NCI-H1930 (cell line): ENCODE measurements at regions not wholly inside any gene's neighbourhood (a gene's known extent, or its start where the extent isn't known, plus 50 kb on each side); places are given as distances from the start of the nearest gene placed in this dataset.
"Not testable (repeated sequence)": the region's sequence is repeated elsewhere in the genome, so short reads cannot be mapped to it uniquely, and the experiment has no call there.

Experiments used
- DNase-seq, 2 experiments: peaks; one replicate each; lab custom pipeline; 2025; lab: John Stamatoyannopoulos, UW

DNA sequence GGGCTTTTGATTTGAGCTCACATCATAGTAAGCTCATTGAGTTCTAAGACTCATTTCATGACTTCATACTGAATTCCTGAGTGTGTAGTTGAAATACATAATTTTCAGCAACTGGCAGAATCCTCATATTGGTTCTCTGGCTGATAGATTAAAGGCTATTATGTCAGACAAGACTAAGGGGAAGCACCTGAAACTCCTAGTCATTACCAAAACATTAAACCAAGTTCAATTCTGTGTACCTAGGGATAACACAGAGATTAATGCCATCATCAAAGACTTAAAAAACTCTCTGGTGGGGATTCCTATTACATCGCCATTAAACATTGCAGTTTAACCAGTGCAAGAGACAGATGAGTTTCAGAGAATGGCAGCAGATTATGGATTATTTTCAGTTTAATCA, 339.1 kb downstream of the PTPRC start:
- no peak for DNase-seq

GRCh38 chr1:198978523-198978922, 339.7 kb downstream of the PTPRC start:
- DNase-seq: no peak

- DNase-seq: no peak
Observed at GRCh38 chr1:198986036-198986435, 347.2 kb downstream of the PTPRC start.

DNA sequence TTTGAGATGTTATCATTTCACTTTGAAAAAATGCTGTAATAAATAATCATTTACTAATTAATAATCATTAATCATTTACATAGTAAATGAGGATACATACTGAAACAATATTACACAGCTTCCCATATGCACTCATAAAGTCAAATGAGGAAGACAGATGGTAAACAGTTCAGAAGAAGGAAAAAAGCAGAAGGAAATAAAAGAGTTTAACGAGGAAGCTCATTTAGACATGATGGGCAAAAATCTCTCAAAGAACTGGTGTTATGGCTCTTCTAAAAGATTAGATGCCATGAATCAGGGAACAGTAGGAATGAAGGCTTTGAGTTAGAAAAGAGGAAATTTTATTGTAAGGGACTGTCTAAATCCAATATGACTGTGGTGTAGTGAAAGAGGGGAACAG, 347.6 kb downstream of the PTPRC start:
- DNase-seq: no peak

DNA sequence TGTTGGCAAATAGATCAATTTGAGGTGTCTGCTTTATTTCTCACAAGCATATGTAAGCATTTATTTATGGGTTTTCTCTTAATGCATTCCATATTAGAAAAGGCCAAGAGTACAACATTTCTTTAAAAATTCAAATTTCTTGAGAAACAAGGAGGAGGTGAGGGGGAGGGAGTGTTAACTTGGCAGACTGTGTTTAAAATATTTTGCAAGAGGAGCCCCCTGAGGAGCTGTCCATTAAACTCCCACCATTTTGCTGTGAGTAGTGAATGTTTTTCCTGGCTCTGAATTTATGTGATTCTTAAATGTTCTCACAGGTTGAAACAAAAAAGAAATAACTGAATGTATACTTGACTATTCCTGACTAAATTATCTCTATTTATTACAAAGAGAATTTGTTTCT, 363.8 kb downstream of the PTPRC start:
- no peak for DNase-seq

GRCh38 chr1:199007423-199007822, 368.6 kb downstream of the PTPRC start:
- peak; percentile 8 to 39 for DNase-seq

GRCh38 chr1:199009447-199009846, 370.6 kb downstream of the PTPRC start:
- DNase-seq: no peak

GRCh38 chr1:199010492-199010891, 371.7 kb downstream of the PTPRC start:
- no peak for DNase-seq

GRCh38 chr1:199010933-199011332, 372.1 kb downstream of the PTPRC start:
- no peak for DNase-seq

DNA sequence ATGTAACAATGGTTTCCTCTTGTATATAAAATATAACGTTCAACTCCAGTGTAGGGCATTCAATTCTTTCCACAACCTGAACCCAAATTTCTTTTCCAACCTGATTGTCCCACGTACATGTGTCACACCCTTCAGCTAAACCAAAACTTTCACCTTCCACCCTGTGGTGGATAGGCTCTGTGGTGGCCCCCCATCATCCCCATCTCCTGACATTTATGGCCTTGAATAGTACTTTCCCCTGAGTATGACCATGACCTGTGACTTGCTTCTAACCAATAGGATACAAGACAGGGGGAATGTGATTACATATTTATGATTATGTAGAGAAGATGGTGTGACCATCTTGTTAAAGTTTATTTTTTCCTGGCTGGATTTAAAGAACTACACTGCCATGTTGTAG, 377.0 kb downstream of the PTPRC start:
- DNase-seq: no peak

DNA sequence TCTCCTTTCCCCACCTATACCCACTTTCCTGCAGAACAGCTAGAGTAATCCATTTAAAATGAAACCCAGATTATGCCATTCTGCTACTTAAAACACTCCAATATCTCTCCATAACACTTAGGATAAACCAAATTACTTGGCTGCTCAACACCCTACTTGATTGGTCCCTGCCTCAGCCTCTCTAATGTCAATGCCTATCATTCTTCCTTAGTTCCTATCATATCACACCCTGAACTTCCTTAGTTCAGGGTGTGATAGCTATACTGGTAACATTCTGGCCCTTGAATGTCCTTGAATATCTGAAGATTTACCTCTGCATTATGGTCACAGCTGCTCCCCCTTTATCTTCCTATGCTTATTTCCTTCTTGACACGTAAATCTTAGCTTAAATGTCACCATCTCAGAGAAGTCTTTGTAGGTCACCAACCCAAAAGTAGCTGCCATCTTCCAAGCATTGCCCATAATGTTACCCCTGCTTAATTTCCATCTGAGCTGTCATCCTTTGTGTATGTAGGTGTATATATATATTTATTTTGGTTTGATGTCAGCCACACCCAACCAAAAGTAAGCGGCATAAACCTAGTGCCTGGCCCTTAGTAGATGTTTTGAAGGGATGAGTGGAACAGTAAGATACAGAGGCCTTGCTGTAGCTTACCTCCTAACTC, 379.8 kb downstream of the PTPRC start:
- no peak for DNase-seq

GRCh38 chr1:199020051-199020450, 381.2 kb downstream of the PTPRC start:
- no peak for DNase-seq

DNA sequence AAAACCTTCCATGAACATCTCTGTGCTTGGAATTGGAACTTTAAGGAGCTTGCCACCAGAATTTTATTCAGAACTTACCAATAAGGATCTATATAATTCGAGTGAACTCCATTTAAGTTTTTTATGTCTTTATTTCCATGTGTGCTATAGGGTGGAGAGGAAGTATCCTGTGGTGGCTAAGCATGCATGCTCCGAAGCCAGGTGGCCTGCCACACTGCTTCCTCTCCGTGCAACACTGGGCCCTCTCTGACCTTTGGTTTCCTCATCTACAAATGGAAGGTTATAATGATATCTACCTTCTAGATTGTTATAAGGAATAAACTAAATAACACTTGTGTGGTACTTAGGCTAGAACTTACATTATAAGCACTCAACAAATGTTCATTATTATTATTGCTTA, 382.1 kb downstream of the PTPRC start:
- DNase-seq: no peak

DNA sequence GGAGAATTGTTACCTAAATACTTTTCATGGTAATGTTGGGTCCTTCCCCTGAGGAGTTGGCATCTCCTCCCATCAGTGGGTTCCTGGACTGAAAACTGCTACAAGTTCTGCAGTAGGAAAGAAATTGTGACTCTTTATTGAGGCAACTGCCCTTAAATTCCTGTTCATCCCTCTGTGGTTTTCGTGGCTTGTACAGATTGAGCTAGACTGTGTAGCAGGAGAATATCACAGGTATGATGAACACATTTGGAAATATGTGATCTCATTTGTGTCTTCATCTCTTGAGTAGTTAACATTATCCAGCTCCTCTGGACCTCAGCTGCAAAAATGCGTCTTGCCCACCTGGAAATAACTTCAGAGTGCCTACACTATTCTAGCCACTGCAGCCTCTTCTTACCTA, 390.6 kb downstream of the PTPRC start:
- no peak for DNase-seq

GRCh38 chr1:199029855-199030254, 391.0 kb downstream of the PTPRC start:
- no peak for DNase-seq

DNA sequence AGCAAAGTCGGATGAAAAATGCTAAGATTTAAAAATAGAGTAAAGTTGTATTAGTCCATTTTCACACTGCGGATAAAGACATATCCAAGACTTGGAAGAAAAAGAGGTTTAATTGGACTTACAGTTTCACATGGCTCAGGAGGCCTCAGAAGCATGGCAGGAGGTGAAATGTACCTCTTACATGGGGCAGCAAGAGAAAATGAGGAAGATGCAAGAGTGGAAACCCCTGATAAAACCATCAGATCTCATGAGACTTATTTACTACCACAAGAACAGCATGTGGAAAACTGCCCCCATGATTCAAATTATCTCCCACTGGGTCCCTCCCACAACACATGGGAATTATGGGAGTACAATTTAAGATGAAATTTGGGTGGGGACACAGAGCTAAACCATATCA, 391.7 kb downstream of the PTPRC start:
- DNase-seq: not testable (repeated sequence)

- DNase-seq: not testable (repeated sequence)
Observed at GRCh38 chr1:199031170-199031569, 392.3 kb downstream of the PTPRC start.

DNA sequence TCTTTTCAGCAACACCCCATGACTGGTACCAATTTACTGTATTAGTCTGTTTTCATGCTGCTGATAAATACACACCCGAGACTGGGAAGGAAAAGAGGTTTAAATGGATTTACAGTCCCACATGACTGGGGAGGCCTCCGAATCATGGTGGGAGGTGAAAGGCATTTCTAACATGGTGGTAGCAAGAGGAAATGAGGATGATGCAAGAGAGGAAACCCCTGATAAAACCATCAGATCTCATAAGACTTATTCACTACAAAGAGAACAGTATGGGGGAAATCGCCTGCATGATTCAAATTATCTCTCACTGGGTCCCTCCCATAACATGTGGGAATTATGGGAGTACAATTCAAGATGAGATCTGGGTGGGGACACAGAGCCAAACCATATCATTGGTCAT, 393.6 kb downstream of the PTPRC start:
- not testable (repeated sequence) for DNase-seq

GRCh38 chr1:199033661-199034060, 394.8 kb downstream of the PTPRC start:
- DNase-seq: no peak

DNA sequence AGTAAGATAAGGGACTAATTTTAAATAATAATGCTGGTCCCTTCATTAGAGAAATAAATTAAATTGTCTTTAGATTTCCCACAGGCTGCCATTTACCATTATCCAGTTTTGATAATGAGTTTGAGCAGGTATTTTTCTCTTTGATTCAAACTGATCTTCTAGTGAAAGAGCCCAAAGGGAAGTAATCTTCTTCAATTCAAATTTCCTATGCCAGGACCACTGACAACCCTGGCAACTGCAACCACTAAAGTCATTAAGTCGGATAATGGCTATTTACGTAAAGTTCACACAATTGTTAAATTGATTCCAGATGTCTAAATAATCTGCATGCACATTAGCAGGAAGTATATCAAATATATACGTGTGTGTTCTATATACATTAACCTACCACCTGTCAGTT, 399.3 kb downstream of the PTPRC start:
- DNase-seq: peak; percentile 88 to 91

GRCh38 chr1:199040076-199040905, 401.5 kb downstream of the PTPRC start:
- no peak for DNase-seq

DNA sequence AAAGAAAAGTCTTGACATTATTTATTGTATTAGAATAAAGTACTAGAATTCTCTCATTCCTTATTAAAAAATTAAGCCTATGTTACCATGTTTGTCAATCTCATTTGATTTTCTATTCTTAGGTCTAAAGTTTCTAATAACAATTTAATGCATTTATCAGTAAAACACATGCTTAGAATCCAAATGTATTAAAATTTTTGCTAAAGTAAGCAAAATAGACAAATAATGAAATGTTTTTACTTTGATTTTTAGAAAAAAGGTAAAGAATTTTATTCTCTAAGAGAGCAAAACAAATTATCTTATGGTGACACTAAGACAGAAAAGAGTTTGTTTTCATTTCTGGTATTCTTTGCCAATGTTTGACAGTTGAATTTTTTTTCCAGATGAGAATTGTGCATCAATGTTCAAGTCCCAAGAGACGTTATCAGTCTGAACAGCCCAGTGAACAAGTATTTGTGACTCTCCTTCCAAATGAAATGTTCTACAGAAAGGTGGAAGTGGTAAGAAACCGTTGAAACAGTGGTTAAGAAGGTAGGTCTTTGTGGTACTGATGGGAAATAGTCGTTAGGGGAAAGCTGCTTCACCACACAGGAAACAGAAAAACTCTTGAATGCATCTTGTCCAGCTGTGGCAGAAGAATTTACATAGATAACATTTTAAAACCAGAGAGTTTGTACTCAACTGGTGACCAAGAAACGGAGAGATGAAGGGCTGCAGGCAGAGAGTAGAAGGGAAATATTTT, 402.5 kb downstream of the PTPRC start:
- DNase-seq: no peak

GRCh38 chr1:199042193-199042592, 403.4 kb downstream of the PTPRC start:
- no peak for DNase-seq
